NCI-H82 treated with DMSO at 0.1 percent for 48 hours (cell line): ENCODE measurements at regions not wholly inside any gene's neighbourhood (a gene's known extent, or its start where the extent isn't known, plus 50 kb on each side); places are given as distances from the start of the nearest gene placed in this dataset.
"Not testable (repeated sequence)": the region's sequence is repeated elsewhere in the genome, so short reads cannot be mapped to it uniquely, and the experiment has no call there.

ENCODE experiments used
- DNase-seq: peaks from one replicate; lab custom pipeline; 2025; ENCODE audit not compliant: unreplicated experiment; lab: John Stamatoyannopoulos, UW

- not testable (repeated sequence) for DNase-seq
Measured at GRCh38 chr1:60606921-60607320, 475.4 kb upstream of the NFIA start.

GRCh38 chr1:60600532-60600931 lies 481.8 kb upstream of the NFIA start:
- DNase-seq: no peak

GRCh38 chr1:60599574-60599973 lies 482.8 kb upstream of the NFIA start:
- DNase-seq: no peak

- DNase-seq: no peak
Measured at GRCh38 chr1:60598041-60598910, 484.1 kb upstream of the NFIA start.

GRCh38 chr1:60596791-60597750 lies 485.3 kb upstream of the NFIA start:
- DNase-seq: no peak

GRCh38 chr1:60591583-60591982 lies 490.8 kb upstream of the NFIA start:
- DNase-seq: no peak

GRCh38 chr1:60589916-60590315 lies 492.4 kb upstream of the NFIA start:
- no peak for DNase-seq

GRCh38 chr1:60589046-60589748 lies 493.2 kb upstream of the NFIA start:
- DNase-seq: no peak

- DNase-seq: no peak
Measured at GRCh38 chr1:60584371-60584770, 498.0 kb upstream of the NFIA start.

- DNase-seq: no peak
Measured at GRCh38 chr1:60583696-60584095, 498.7 kb upstream of the NFIA start.

GRCh38 chr1:60581455-60582220 lies 500.7 kb upstream of the NFIA start:
- DNase-seq: no peak

GRCh38 chr1:60577029-60577428 lies 503.5 kb upstream of the C1orf87 start:
- DNase-seq: no peak

- DNase-seq: no peak
Measured at GRCh38 chr1:60575326-60575977, 501.9 kb upstream of the C1orf87 start.

GRCh38 chr1:60573726-60574409 lies 500.3 kb upstream of the C1orf87 start:
- no peak for DNase-seq

GRCh38 chr1:60573121-60573520 lies 499.6 kb upstream of the C1orf87 start:
- no peak for DNase-seq

- no peak for DNase-seq
Measured at GRCh38 chr1:60572378-60572777, 498.8 kb upstream of the C1orf87 start.

GRCh38 chr1:60571811-60572210 lies 498.2 kb upstream of the C1orf87 start:
- DNase-seq: no peak

GRCh38 chr1:60569189-60569588 lies 495.6 kb upstream of the C1orf87 start:
- DNase-seq: no peak

- DNase-seq: no peak
Measured at GRCh38 chr1:60567256-60567655, 493.7 kb upstream of the C1orf87 start.
